OCI-LY3 (cell line): ENCODE measurements at regions not wholly inside any gene's neighbourhood (a gene's known extent, or its start where the extent isn't known, plus 50 kb on each side); places are given as distances from the start of the nearest gene placed in this dataset.

Experiments used
- H2AFZ ChIP-seq: fragments of 200-600, 300-600 bp; shearing (Covaris generic); 2 replicates; pipeline ENCODE4 v1.6.0; 2014; ENCODE audit warnings: antibody characterized with exemption, low read depth, low read length
- H3K27ac ChIP-seq: fragments of 200-600, 300-600 bp; sonication (generic); 2 replicates; pipeline ENCODE4 v1.5.1; 2014; ENCODE audit warnings: mild to moderate bottlenecking, low read length, moderate library complexity, mixed read lengths
- H3K27me3 ChIP-seq: fragments of 200-600, 300-600 bp; sonication (generic); 2 replicates; pipeline ENCODE4 v1.6.1; 2014; ENCODE audit warnings: low read depth, low read length, mixed read lengths
- H3K36me3 ChIP-seq: fragments of 200-600, 300-600 bp; sonication (generic); replicated peaks from 2 replicates; pipeline ENCODE3; 2014; ENCODE audit warnings: low read depth, low read length, mixed read lengths
- H3K4me1 ChIP-seq: fragments of 300-600, 200-600 bp; sonication (generic); 2 replicates; pipeline ENCODE4 v1.6.1; 2014; ENCODE audit warnings: low read length, mixed read lengths
- H3K4me2 ChIP-seq: fragments of 200-600, 300-600 bp; sonication (generic); 2 replicates; pipeline ENCODE4 v1.6.1; 2014; ENCODE audit warnings: low read length, mixed read lengths
- H3K4me3 ChIP-seq: fragments of 300-600, 200-600 bp; sonication (generic); 2 replicates; pipeline ENCODE4 v1.5.1; 2014; ENCODE audit warnings: antibody characterized with exemption, mild to moderate bottlenecking, low read length, moderate library complexity
- H3K79me2 ChIP-seq: fragments of 300-600, 200-600 bp; shearing (Covaris generic); 2 replicates; pipeline ENCODE4 v1.6.1; 2014; ENCODE audit warnings: mild to moderate bottlenecking, low read length, mixed read lengths
- H3K9ac ChIP-seq: fragments of 300-600, 200-600 bp; shearing (Covaris generic); 2 replicates; pipeline ENCODE4 v1.6.0; 2014; ENCODE audit warnings: mild to moderate bottlenecking, low read length, moderate library complexity
- H3K9me3 ChIP-seq: fragments of 200-600, 300-600 bp; shearing (Covaris generic); 2 replicates; pipeline ENCODE4 v1.6.1; 2014; ENCODE audit warnings: low read length, mixed read lengths; ENCODE audit not compliant: insufficient read depth
- H4K20me1 ChIP-seq: fragments of 200-600, 300-600 bp; sonication (generic); 2 replicates; pipeline ENCODE4 v1.6.1; 2016; ENCODE audit warnings: low read length, mixed read lengths; ENCODE audit not compliant: insufficient read depth
- CTCF ChIP-seq: fragments of 200-600, 300-600 bp; sonication (generic); IDR thresholded peaks from 2 replicates; pipeline ENCODE4 v1.5.1; 2014; ENCODE audit warnings: antibody characterized with exemption, low read length, low read depth
- EZH2phosphoT487 ChIP-seq: fragments of 200-600 bp; shearing (Covaris generic); IDR thresholded peaks from 2 replicates; pipeline ENCODE4 v1.6.1; 2018; ENCODE audit warnings: antibody characterized with exemption, mixed run types, low read depth

GRCh38 chr2:20536619-20537422, 89.9 kb downstream of the RHOB start:
- H3K9me3 ChIP-seq, result no peaks in the 10 kb centered on the region
- no peak overlapping the region for H3K4me2 ChIP-seq
- no peaks in the 10 kb centered on the region for H3K36me3 ChIP-seq
- 0 out of 2 replicates have a peak, but pooled peaks cover 4% of the 10 kb centered on the region for H3K27me3 ChIP-seq
- no peak overlapping the region for H3K9ac ChIP-seq
- H3K79me2 ChIP-seq, result no peaks in the 10 kb centered on the region
- no peaks in the 10 kb centered on the region for H3K4me1 ChIP-seq
- H4K20me1 ChIP-seq, result no peaks in the 10 kb centered on the region
- no peak overlapping the region for H2AFZ ChIP-seq
- H3K27ac ChIP-seq, result no peak overlapping the region
- TF ChIP-seq EZH2phosphoT487, result no peak
- no peak for TF ChIP-seq CTCF
- no peak overlapping the region for H3K4me3 ChIP-seq

GRCh38 chr2:20537423-20538307, 90.8 kb downstream of the RHOB start:
- Histone ChIP-seq H3K36me3 (no peaks in the 10 kb centered on the region), H3K27ac (no peak overlapping the region), H3K27me3 (0 out of 2 replicates have a peak, but pooled peaks cover 4% of the 10 kb centered on the region), H3K4me2 (no peak overlapping the region), H3K9ac (no peak overlapping the region), H3K9me3 (no peaks in the 10 kb centered on the region), H3K79me2 (no peaks in the 10 kb centered on the region), H3K4me1 (no peaks in the 10 kb centered on the region), H3K4me3 (no peak overlapping the region), H4K20me1 (no peaks in the 10 kb centered on the region), H2AFZ (no peak overlapping the region)
- TF ChIP-seq CTCF, result no peak
- TF ChIP-seq EZH2phosphoT487, result no peak

DNA sequence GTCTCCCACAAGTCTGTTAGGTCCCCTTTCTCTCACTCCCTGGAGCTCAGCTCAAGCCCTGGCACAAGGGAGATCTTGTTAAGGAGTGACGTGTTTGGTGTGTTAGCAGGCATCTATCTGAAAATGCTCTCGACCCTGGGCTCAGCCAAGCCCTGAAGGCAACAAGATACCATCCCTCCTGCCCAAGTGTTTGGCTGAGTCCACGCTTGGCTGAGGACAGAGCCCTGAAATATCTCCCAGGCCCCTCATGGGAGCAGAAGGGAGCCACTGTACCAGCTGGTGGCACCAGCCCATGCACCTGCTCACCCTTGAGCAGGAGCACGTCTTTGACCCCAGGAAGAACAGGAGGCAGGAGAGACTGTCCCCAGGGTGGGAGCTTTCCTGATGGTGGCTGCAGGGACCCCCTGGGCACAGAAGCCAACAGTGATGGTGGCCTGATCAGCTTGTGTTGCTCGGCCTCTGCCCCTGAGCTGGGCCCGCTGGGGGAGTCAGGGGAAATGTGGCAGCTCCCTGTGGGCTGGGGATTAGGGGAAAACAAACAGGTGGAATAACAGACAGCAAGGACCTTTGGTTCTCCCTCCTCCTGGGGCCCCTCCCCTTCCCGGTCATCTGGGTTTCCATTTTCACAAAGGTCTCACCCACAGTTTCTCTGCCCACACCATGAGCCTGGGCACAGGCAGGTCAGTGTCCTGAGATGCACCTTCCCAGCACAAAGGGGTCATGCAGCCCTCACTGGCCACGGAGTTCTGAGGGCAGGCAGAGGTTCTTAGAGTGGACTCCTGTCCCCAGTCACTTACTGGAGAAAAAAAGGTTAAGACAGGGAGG, 91.6 kb downstream of the RHOB start:
- no peak overlapping the region for H3K27ac ChIP-seq
- H3K4me2 ChIP-seq, result no peak overlapping the region
- peaks cover 9% of the 10 kb centered on the region; the same call in 1 of the 2 replicates for H3K27me3 ChIP-seq
- no peak overlapping the region for H3K4me3 ChIP-seq
- no peak overlapping the region for H2AFZ ChIP-seq
- H4K20me1 ChIP-seq, result no peaks in the 10 kb centered on the region
- no peaks in the 10 kb centered on the region for H3K9me3 ChIP-seq
- no peaks in the 10 kb centered on the region for H3K36me3 ChIP-seq
- TF ChIP-seq EZH2phosphoT487 (no peak), CTCF (no peak)
- H3K79me2 ChIP-seq, result no peaks in the 10 kb centered on the region
- no peaks in the 10 kb centered on the region for H3K4me1 ChIP-seq
- H3K9ac ChIP-seq, result no peak overlapping the region
